OCI-LY1 (cell line): ENCODE measurements at regions not wholly inside any gene's neighbourhood (a gene's known extent, or its start where the extent isn't known, plus 50 kb on each side); places are given as distances from the start of the nearest gene placed in this dataset.

Experiments
- H2AFZ ChIP-seq: fragments of 200-600 bp; sonication (generic), shearing (Covaris generic); 2 replicates; pipeline ENCODE4 v1.6.0; 2014; ENCODE audit warnings: antibody characterized with exemption, mild to moderate bottlenecking, low read length
- H3F3A ChIP-seq: fragments of 200-600 bp; sonication (generic), shearing (Covaris generic); 2 replicates; pipeline ENCODE4 v1.6.0; 2014; ENCODE audit warnings: mild to moderate bottlenecking, antibody characterized with exemption, low read length, moderate library complexity; ENCODE audit not compliant: insufficient read depth
- H3K27ac ChIP-seq: fragments of 200-600 bp; sonication (generic); 2 replicates; pipeline ENCODE4 v1.5.1; 2014; ENCODE audit warnings: low read length, mixed run types, mild to moderate bottlenecking, low read depth; ENCODE audit not compliant: poor library complexity, severe bottlenecking
- H3K27me3 ChIP-seq: fragments of 200-600 bp; sonication (generic); 2 replicates; pipeline ENCODE4 v1.6.0; 2014; ENCODE audit warnings: antibody characterized with exemption, mild to moderate bottlenecking, low read length, moderate library complexity; ENCODE audit not compliant: insufficient read depth
- H3K36me3 ChIP-seq: fragments of 200-600 bp; sonication (generic); 2 replicates; pipeline ENCODE4 v1.6.1; 2014; ENCODE audit warnings: mild to moderate bottlenecking, antibody characterized with exemption, low read length, moderate library complexity, mixed read lengths; ENCODE audit not compliant: insufficient read depth
- H3K4me1 ChIP-seq: fragments of 200-600 bp; sonication (generic); 2 replicates; pipeline ENCODE4 v1.5.1; 2014; ENCODE audit warnings: mild to moderate bottlenecking, low read length, moderate library complexity; ENCODE audit not compliant: insufficient read depth, severe bottlenecking
- H3K4me2 ChIP-seq: fragments of 200-600 bp; sonication (generic), shearing (Covaris generic); 2 replicates; pipeline ENCODE4 v1.6.1; 2014; ENCODE audit warnings: low read length
- H3K4me3 ChIP-seq: fragments of 200-600 bp; sonication (generic); 2 replicates; pipeline ENCODE4 v1.5.1; 2014; ENCODE audit warnings: low read length, low read depth, mild to moderate bottlenecking, mixed read lengths; ENCODE audit not compliant: poor library complexity, severe bottlenecking
- H3K79me2 ChIP-seq: fragments of 200-600 bp; shearing (Covaris generic); 2 replicates; pipeline ENCODE4 v1.6.1; 2016; ENCODE audit warnings: mixed run types, low read length, mixed read lengths; ENCODE audit not compliant: insufficient read depth
- H3K9ac ChIP-seq: fragments of 200-600 bp; sonication (generic), shearing (Covaris generic); 2 replicates; pipeline ENCODE4 v1.6.1; 2014; ENCODE audit warnings: mild to moderate bottlenecking, low read length, mixed read lengths
- H3K9me2 ChIP-seq: fragments of 200-600 bp; sonication (generic), shearing (Covaris generic); 2 replicates; pipeline ENCODE4 v1.6.1; 2014; ENCODE audit warnings: low read depth, mild to moderate bottlenecking, low read length, mixed read lengths
- H3K9me3 ChIP-seq: fragments of 200-600 bp; shearing (Covaris generic); 2 replicates; pipeline ENCODE4 v1.6.1; 2014; ENCODE audit warnings: low read length, mixed read lengths
- H4K20me1 ChIP-seq: fragments of 200-600 bp; sonication (generic), shearing (Covaris generic); 2 replicates; pipeline ENCODE4 v1.6.0; 2016; ENCODE audit warnings: mild to moderate bottlenecking, low read length; ENCODE audit not compliant: insufficient read depth
- CTCF ChIP-seq: fragments of 200-600 bp; sonication (generic), shearing (Covaris generic); IDR thresholded peaks from 2 replicates; pipeline ENCODE4 v1.5.1; 2017; ENCODE audit warnings: mild to moderate bottlenecking, antibody characterized with exemption, low read length, moderate library complexity, mixed read lengths
- EZH2 ChIP-seq: fragments of 200-600 bp; sonication (generic), shearing (Covaris generic); IDR thresholded peaks from 2 replicates; pipeline ENCODE4 v1.8.0; 2017; ENCODE audit warnings: borderline replicate concordance, mixed run types, mild to moderate bottlenecking, antibody characterized with exemption, low read length, moderate library complexity, mixed read lengths

GRCh38 chr16:85504242-85504641, 108.9 kb upstream of the GSE1 start:
- Histone ChIP-seq H3K27ac (no peak overlapping the region), H4K20me1 (no peaks in the 10 kb centered on the region), H2AFZ (no peak overlapping the region), H3K9me3 (no peaks in the 10 kb centered on the region), H3K4me1 (peaks cover 9% of the 10 kb centered on the region), H3F3A (no peaks in the 10 kb centered on the region), H3K36me3 (no peaks in the 10 kb centered on the region; the same call in 1 of the 2 replicates), H3K9ac (no peak overlapping the region), H3K27me3 (no peaks in the 10 kb centered on the region; the same call in 1 of the 2 replicates), H3K79me2 (no peaks in the 10 kb centered on the region), H3K9me2 (no peaks in the 10 kb centered on the region), H3K4me2 (no peak overlapping the region), H3K4me3 (no peak overlapping the region)
- no peak for TF ChIP-seq CTCF
- TF ChIP-seq EZH2, result no peak

- TF ChIP-seq EZH2 (no peak), CTCF (no peak)
- peaks cover 9% of the 10 kb centered on the region for H3K4me1 ChIP-seq
These were observed 107.1 kb upstream of the GSE1 start for GRCh38 chr16:85505794-85506634.

GRCh38 chr16:85506635-85506911, 106.5 kb upstream of the GSE1 start:
- no peak overlapping the region for H3K9ac ChIP-seq
- no peaks in the 10 kb centered on the region for H3K79me2 ChIP-seq
- no peak overlapping the region for H2AFZ ChIP-seq
- H3K36me3 ChIP-seq, result no peaks in the 10 kb centered on the region
- TF ChIP-seq CTCF, result no peak
- no peak for TF ChIP-seq EZH2
- peaks cover 9% of the 10 kb centered on the region for H3K4me1 ChIP-seq
- no peak overlapping the region for H3K4me3 ChIP-seq
- no peaks in the 10 kb centered on the region for H3F3A ChIP-seq
- H3K9me3 ChIP-seq, result no peaks in the 10 kb centered on the region
- no peaks in the 10 kb centered on the region for H3K9me2 ChIP-seq
- H3K27ac ChIP-seq, result no peak overlapping the region
- no peak overlapping the region for H3K4me2 ChIP-seq
- H3K27me3 ChIP-seq, result peaks cover 2% of the 10 kb centered on the region; the same call in 1 of the 2 replicates
- no peaks in the 10 kb centered on the region for H4K20me1 ChIP-seq

More at GRCh38 chr16:85505794-85506634, 107.1 kb upstream of the GSE1 start:
- H3K36me3 ChIP-seq, result no peaks in the 10 kb centered on the region
- H3K4me2 ChIP-seq, result no peak overlapping the region
- no peak overlapping the region for H3K9ac ChIP-seq
- no peaks in the 10 kb centered on the region; the same call in 1 of the 2 replicates for H3K27me3 ChIP-seq
- no peaks in the 10 kb centered on the region for H4K20me1 ChIP-seq
- no peak overlapping the region for H2AFZ ChIP-seq
- H3K4me3 ChIP-seq, result no peak overlapping the region
- no peak overlapping the region for H3K27ac ChIP-seq
- H3F3A ChIP-seq, result no peaks in the 10 kb centered on the region
- no peaks in the 10 kb centered on the region for H3K79me2 ChIP-seq
- no peaks in the 10 kb centered on the region for H3K9me3 ChIP-seq
- no peaks in the 10 kb centered on the region for H3K9me2 ChIP-seq
